ENCODE measurements at regions not wholly inside any gene's neighbourhood (a gene's known extent, or its start where the extent isn't known, plus 50 kb on each side); places are given as distances from the start of the nearest gene placed in this dataset.

DNA sequence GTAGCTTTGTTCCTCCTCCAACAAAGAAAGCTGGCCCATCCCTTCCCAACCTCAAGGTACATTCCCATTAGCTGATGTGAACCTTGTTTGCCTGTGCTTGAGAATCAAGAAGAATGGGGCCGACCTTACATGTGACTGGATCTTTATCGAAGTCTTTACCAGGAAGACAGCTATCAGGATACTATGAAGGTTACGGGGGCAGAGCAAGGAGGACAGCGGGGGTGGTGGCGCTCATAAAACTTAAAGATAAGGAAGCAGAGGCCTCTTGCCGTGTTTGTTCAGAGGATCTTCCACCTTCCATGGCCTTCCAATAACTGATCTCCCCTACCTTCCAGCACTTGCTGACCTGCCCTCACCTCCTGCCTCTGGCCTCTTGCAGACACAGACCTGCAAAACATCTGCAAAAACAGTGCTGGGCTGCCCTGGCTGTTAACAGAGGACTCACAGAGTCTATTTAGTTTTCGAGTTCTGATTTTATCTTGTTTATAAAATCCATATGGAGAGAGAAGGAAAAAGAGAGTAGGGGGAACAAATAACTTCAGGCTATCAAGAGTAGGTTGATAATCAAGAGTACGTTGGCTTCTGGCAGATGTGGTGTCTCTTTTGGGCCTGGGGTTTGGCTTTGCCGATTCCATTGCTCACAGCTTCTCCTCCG lies 198.0 kb downstream of the HUNK start:
- TF ChIP-seq, protein P1, sequence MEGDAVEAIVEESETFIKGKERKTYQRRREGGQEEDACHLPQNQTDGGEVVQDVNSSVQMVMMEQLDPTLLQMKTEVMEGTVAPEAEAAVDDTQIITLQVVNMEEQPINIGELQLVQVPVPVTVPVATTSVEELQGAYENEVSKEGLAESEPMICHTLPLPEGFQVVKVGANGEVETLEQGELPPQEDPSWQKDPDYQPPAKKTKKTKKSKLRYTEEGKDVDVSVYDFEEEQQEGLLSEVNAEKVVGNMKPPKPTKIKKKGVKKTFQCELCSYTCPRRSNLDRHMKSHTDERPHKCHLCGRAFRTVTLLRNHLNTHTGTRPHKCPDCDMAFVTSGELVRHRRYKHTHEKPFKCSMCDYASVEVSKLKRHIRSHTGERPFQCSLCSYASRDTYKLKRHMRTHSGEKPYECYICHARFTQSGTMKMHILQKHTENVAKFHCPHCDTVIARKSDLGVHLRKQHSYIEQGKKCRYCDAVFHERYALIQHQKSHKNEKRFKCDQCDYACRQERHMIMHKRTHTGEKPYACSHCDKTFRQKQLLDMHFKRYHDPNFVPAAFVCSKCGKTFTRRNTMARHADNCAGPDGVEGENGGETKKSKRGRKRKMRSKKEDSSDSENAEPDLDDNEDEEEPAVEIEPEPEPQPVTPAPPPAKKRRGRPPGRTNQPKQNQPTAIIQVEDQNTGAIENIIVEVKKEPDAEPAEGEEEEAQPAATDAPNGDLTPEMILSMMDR (IDR thresholded peaks at IDR 0.05 in 8 of 11, conservative IDR thresholded peaks at IDR 0.05 in 3 of 11): no peak
- no peak for TF ChIP-seq POLR2A (IDR thresholded peaks at IDR 0.05)

Measured in spleen (tissue), 7 donors.